Neural cell (in vitro differentiated cells): ENCODE measurements at regions not wholly inside any gene's neighbourhood (a gene's known extent, or its start where the extent isn't known, plus 50 kb on each side); places are given as distances from the start of the nearest gene placed in this dataset.

Experiments used
- EP300 ChIP-seq: fragments of 450-650 bp; conservative IDR thresholded peaks from 2 replicates; pipeline ENCODE4 v1.6.1; 2014; ENCODE audit warnings: antibody characterized with exemption, mild to moderate bottlenecking, moderate library complexity; ENCODE audit not compliant: poor library complexity, severe bottlenecking
- EZH2 ChIP-seq: fragments of 200-600, 300-800 bp; shearing (Covaris generic), sonication (generic); IDR thresholded peaks from 2 replicates; pipeline ENCODE4 v1.6.1; 2014; ENCODE audit warnings: antibody characterized with exemption, low read length, borderline replicate concordance, mild to moderate bottlenecking; ENCODE audit not compliant: insufficient read depth, poor library complexity, severe bottlenecking
- TAF1 ChIP-seq: IDR thresholded peaks from 2 replicates; pipeline ENCODE4 v1.6.1; 2012; ENCODE audit warnings: low read depth
- TF ChIP-seq, protein P1 (sequence below): fragments of 450-650 bp; IDR thresholded peaks from 2 replicates; pipeline ENCODE4 v1.5.1; 2014; ENCODE audit warnings: antibody characterized with exemption, mild to moderate bottlenecking, moderate library complexity; ENCODE audit not compliant: poor library complexity, severe bottlenecking
- TF ChIP-seq, protein P2 (sequence below): IDR thresholded peaks from 2 replicates; pipeline ENCODE4 v1.6.1; 2012; ENCODE audit warnings: borderline replicate concordance

DNA sequence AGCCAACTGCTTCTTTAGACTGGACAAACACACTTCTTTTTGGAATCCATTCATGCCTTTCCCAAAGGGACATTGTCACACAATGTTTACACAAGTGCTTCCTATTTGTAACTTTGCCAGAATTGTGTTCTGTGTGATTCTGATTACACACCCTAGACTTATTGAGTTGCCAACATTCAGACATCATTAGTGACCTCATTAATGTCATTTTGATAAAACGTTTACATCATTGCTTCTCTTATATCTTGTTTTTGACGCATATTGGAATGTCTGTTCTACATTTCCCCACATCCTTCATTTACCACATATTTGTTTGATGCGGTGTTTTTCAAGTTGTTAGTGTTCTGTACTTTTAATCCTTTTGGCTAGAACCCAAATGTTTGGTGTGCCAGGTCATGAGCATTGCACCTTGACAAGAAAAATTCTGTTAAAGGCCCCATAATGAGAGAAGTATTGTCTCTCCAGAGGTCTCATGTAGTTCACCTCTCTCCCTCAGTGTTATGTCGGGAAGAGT is 305.5 kb downstream of the AEBP2 start:
- TF ChIP-seq, protein P1, sequence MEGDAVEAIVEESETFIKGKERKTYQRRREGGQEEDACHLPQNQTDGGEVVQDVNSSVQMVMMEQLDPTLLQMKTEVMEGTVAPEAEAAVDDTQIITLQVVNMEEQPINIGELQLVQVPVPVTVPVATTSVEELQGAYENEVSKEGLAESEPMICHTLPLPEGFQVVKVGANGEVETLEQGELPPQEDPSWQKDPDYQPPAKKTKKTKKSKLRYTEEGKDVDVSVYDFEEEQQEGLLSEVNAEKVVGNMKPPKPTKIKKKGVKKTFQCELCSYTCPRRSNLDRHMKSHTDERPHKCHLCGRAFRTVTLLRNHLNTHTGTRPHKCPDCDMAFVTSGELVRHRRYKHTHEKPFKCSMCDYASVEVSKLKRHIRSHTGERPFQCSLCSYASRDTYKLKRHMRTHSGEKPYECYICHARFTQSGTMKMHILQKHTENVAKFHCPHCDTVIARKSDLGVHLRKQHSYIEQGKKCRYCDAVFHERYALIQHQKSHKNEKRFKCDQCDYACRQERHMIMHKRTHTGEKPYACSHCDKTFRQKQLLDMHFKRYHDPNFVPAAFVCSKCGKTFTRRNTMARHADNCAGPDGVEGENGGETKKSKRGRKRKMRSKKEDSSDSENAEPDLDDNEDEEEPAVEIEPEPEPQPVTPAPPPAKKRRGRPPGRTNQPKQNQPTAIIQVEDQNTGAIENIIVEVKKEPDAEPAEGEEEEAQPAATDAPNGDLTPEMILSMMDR, result no peak
- TF ChIP-seq EP300 (no peak), EZH2 (no peak), TAF1 (no peak)
- TF ChIP-seq, protein P2, sequence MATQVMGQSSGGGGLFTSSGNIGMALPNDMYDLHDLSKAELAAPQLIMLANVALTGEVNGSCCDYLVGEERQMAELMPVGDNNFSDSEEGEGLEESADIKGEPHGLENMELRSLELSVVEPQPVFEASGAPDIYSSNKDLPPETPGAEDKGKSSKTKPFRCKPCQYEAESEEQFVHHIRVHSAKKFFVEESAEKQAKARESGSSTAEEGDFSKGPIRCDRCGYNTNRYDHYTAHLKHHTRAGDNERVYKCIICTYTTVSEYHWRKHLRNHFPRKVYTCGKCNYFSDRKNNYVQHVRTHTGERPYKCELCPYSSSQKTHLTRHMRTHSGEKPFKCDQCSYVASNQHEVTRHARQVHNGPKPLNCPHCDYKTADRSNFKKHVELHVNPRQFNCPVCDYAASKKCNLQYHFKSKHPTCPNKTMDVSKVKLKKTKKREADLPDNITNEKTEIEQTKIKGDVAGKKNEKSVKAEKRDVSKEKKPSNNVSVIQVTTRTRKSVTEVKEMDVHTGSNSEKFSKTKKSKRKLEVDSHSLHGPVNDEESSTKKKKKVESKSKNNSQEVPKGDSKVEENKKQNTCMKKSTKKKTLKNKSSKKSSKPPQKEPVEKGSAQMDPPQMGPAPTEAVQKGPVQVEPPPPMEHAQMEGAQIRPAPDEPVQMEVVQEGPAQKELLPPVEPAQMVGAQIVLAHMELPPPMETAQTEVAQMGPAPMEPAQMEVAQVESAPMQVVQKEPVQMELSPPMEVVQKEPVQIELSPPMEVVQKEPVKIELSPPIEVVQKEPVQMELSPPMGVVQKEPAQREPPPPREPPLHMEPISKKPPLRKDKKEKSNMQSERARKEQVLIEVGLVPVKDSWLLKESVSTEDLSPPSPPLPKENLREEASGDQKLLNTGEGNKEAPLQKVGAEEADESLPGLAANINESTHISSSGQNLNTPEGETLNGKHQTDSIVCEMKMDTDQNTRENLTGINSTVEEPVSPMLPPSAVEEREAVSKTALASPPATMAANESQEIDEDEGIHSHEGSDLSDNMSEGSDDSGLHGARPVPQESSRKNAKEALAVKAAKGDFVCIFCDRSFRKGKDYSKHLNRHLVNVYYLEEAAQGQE, result no peak
